ENCODE measurements at regions not wholly inside any gene's neighbourhood (a gene's known extent, or its start where the extent isn't known, plus 50 kb on each side); places are given as distances from the start of the nearest gene placed in this dataset.

DNA sequence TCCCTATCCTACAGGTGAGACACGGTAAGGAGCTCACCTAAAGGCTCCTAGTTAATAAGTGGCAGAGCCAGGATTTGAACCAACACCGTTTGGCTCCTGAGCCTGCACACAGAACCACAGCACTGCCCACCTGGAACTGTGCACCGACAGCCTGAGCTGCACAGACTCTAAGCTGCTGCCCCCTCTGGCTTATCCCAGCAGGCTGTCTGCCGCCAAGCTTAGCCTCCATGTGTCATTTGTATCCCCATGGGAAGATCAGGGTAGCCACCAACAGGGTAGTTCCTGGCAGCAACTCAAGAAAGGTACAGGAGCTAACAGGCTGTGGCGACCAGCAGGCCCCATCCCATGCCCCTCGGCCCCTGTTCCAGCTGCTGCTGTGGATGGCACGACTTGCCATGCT is 135.7 kb downstream of the LRRC30 start:
- no peak overlapping the region for H3K4me3 ChIP-seq (ENCODE audit: low read depth, low read length)
- no peak for DNase-seq (ENCODE audit: low read depth)
- TF ChIP-seq POLR2A (IDR thresholded peaks at IDR 0.05; ENCODE audit: extremely low read depth, insufficient read length) (no peak), CTCF (IDR thresholded peaks at IDR 0.05; ENCODE audit: low read depth, low read length) (no peak), MAX (IDR thresholded peaks at IDR 0.05; ENCODE audit: low read depth, low read length) (no peak), MYC (IDR thresholded peaks at IDR 0.05; ENCODE audit: low read depth, low read length) (no peak)

- DNase-seq (ENCODE audit: low read depth), result no peak
- TF ChIP-seq MAX (IDR thresholded peaks at IDR 0.05; ENCODE audit: low read depth, low read length) (no peak), MYC (IDR thresholded peaks at IDR 0.05; ENCODE audit: low read depth, low read length) (no peak)
- no peak overlapping the region for H3K4me3 ChIP-seq (ENCODE audit: low read depth, low read length)
These were observed 136.4 kb downstream of the LRRC30 start for GRCh38 chr18:7367336-7367735.

- H3K4me3 ChIP-seq (ENCODE audit: low read depth, low read length), result no peak overlapping the region
- TF ChIP-seq MYC (IDR thresholded peaks at IDR 0.05; ENCODE audit: low read depth, low read length) (no peak), MAX (IDR thresholded peaks at IDR 0.05; ENCODE audit: low read depth, low read length) (no peak), CTCF (IDR thresholded peaks at IDR 0.05; ENCODE audit: low read depth, low read length) (no peak), POLR2A (IDR thresholded peaks at IDR 0.05; ENCODE audit: extremely low read depth, insufficient read length) (no peak)
- DNase-seq (ENCODE audit: low read depth), result no peak
These were observed 138.1 kb downstream of the LRRC30 start for GRCh38 chr18:7369006-7369405.

- DNase-seq (ENCODE audit: low read depth), result no peak
- TF ChIP-seq CTCF (IDR thresholded peaks at IDR 0.05; ENCODE audit: low read depth, low read length) (no peak), MAX (IDR thresholded peaks at IDR 0.05; ENCODE audit: low read depth, low read length) (no peak), POLR2A (IDR thresholded peaks at IDR 0.05; ENCODE audit: extremely low read depth, insufficient read length) (no peak), MYC (IDR thresholded peaks at IDR 0.05; ENCODE audit: low read depth, low read length) (no peak)
- H3K4me3 ChIP-seq (ENCODE audit: low read depth, low read length), result no peak overlapping the region
These were observed 139.5 kb downstream of the LRRC30 start for GRCh38 chr18:7370375-7370774.

- no peak for DNase-seq (ENCODE audit: low read depth)
- TF ChIP-seq MAX (IDR thresholded peaks at IDR 0.05; ENCODE audit: low read depth, low read length), result no peak
- TF ChIP-seq CTCF (IDR thresholded peaks at IDR 0.05; ENCODE audit: low read depth, low read length), result no peak
- TF ChIP-seq MYC (IDR thresholded peaks at IDR 0.05; ENCODE audit: low read depth, low read length), result no peak
- TF ChIP-seq POLR2A (IDR thresholded peaks at IDR 0.05; ENCODE audit: extremely low read depth, insufficient read length), result no peak
- no peak overlapping the region for H3K4me3 ChIP-seq (ENCODE audit: low read depth, low read length)
These were observed 139.9 kb downstream of the LRRC30 start for GRCh38 chr18:7370802-7371201.

DNA sequence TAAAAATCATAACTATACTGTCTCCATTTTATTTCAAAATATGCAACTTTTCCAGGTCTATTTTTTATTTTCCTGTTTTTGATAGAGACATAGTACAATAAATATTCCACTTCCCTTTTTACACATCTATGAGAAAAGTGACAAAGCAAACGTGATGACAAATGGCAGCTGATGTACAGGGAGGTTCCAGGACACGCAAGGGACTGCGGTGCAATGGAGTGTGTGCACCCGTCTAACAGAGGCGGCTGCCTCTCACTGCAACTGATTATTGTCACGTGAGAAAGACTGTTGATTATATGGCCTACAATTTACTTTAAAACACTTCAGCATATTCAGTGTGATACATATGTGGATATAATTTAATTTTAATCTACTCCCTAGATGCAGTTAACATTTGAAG is 142.6 kb downstream of the LRRC30 start:
- no peak overlapping the region for H3K4me3 ChIP-seq (ENCODE audit: low read depth, low read length)
- no peak for DNase-seq (ENCODE audit: low read depth)
- TF ChIP-seq MYC (IDR thresholded peaks at IDR 0.05; ENCODE audit: low read depth, low read length) (no peak), CTCF (IDR thresholded peaks at IDR 0.05; ENCODE audit: low read depth, low read length) (no peak), POLR2A (IDR thresholded peaks at IDR 0.05; ENCODE audit: extremely low read depth, insufficient read length) (no peak)
